ENCODE measurements at regions not wholly inside any gene's neighbourhood (a gene's known extent, or its start where the extent isn't known, plus 50 kb on each side); places are given as distances from the start of the nearest gene placed in this dataset.

- no peak overlapping the region for H3K4me3 Mint-ChIP-seq (ENCODE audit: unreplicated experiment)
- H3K27me3 ChIP-seq (replicated peaks; ENCODE audit: control insufficient read depth, insufficient read depth, low read length) = no peaks in the 10 kb centered on the region
- no peaks in the 10 kb centered on the region for H3K36me3 ChIP-seq (ENCODE audit: control insufficient read depth, insufficient read depth, low read length)
- H3K9me3 Mint-ChIP-seq (ENCODE audit: unreplicated experiment) = no peaks in the 10 kb centered on the region
- H3K27me3 Mint-ChIP-seq (ENCODE audit: insufficient read depth, unreplicated experiment) = no peaks in the 10 kb centered on the region
- intact Hi-C loops (cut with micrococcal nuclease; ENCODE audit: unreplicated experiment) = no loop called here
- no TSS peak for BruUV-seq (replicated peaks)
- no peak overlapping the region for H3K4me3 ChIP-seq (ENCODE audit: low read depth, low read length)
- no peak overlapping the region for H3K27ac Mint-ChIP-seq (ENCODE audit: unreplicated experiment)
- no peak for DNase-seq
- no peaks in the 10 kb centered on the region for H3K36me3 Mint-ChIP-seq (ENCODE audit: insufficient read depth, unreplicated experiment)
- no peaks in the 10 kb centered on the region for H3K9me3 ChIP-seq
- no peaks in the 10 kb centered on the region for H3K4me1 Mint-ChIP-seq (ENCODE audit: low read depth, unreplicated experiment)
- H3K4me1 ChIP-seq = no peaks in the 10 kb centered on the region
- TF ChIP-seq, protein P1, sequence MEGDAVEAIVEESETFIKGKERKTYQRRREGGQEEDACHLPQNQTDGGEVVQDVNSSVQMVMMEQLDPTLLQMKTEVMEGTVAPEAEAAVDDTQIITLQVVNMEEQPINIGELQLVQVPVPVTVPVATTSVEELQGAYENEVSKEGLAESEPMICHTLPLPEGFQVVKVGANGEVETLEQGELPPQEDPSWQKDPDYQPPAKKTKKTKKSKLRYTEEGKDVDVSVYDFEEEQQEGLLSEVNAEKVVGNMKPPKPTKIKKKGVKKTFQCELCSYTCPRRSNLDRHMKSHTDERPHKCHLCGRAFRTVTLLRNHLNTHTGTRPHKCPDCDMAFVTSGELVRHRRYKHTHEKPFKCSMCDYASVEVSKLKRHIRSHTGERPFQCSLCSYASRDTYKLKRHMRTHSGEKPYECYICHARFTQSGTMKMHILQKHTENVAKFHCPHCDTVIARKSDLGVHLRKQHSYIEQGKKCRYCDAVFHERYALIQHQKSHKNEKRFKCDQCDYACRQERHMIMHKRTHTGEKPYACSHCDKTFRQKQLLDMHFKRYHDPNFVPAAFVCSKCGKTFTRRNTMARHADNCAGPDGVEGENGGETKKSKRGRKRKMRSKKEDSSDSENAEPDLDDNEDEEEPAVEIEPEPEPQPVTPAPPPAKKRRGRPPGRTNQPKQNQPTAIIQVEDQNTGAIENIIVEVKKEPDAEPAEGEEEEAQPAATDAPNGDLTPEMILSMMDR (IDR thresholded peaks at IDR 0.05; ENCODE audit: insufficient read depth in 1 of 2, low read depth in 1 of 2, low read length in 1 of 2, severe bottlenecking in 1 of 2, unreplicated experiment in 1 of 2) = no peak
- POLR2A ChIA-PET = no interaction called here
- CTCF ChIA-PET = no interaction called here
Measured at GRCh38 chrX:91122151-91122694, 312.4 kb upstream of the PABPC5 start.

DNA sequence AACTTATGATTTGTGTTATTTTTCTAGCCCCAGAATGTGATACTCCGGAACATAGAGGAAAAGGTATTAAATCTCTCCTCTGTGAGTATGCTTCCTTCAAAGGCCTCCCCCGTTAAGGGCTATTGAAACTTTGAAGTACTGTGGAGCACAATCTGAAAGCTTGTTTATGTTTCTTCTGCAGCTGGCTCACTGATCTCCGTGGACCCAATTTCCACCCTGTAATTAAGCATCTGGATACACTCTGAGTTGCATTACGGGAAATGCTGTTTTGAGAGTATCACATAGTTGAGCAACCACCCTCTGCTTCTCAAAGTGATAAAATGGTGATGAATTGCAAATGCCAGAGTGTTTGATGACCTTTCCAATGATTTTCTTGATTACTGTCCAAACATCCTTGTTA is 296.8 kb upstream of the PABPC5 start:
- Histone ChIP-seq H3K36me3 (ENCODE audit: control insufficient read depth, insufficient read depth, low read length) (no peaks in the 10 kb centered on the region), H3K4me3 (ENCODE audit: low read depth, low read length) (no peak overlapping the region), H3K4me1 (no peaks in the 10 kb centered on the region), H3K27me3 (replicated peaks; ENCODE audit: control insufficient read depth, insufficient read depth, low read length) (no peaks in the 10 kb centered on the region), H3K9me3 (no peaks in the 10 kb centered on the region)
- intact Hi-C loops (cut with micrococcal nuclease; ENCODE audit: unreplicated experiment) = loop anchor here (1.0 kb wide), 2 partner anchors 11 to 29 kb away; no protein-coding TSS in a partner anchor
- no TSS peak for BruUV-seq (replicated peaks)
- H3K4me1 Mint-ChIP-seq (ENCODE audit: low read depth, unreplicated experiment) = no peaks in the 10 kb centered on the region
- no peak overlapping the region for H3K4me3 Mint-ChIP-seq (ENCODE audit: unreplicated experiment)
- no peaks in the 10 kb centered on the region for H3K9me3 Mint-ChIP-seq (ENCODE audit: unreplicated experiment)
- H3K27me3 Mint-ChIP-seq (ENCODE audit: insufficient read depth, unreplicated experiment) = no peaks in the 10 kb centered on the region
- H3K36me3 Mint-ChIP-seq (ENCODE audit: insufficient read depth, unreplicated experiment) = no peaks in the 10 kb centered on the region
- TF ChIP-seq, protein P1 (IDR thresholded peaks at IDR 0.05; ENCODE audit: insufficient read depth in 1 of 2, low read depth in 1 of 2, low read length in 1 of 2, severe bottlenecking in 1 of 2, unreplicated experiment in 1 of 2) = no peak
- ChIA-PET CTCF (no interaction called here), POLR2A (no interaction called here)
- no peak overlapping the region for H3K27ac Mint-ChIP-seq (ENCODE audit: unreplicated experiment)
- DNase-seq = no peak

Data from Caco-2 (cell line).